ENCODE measurements at regions not wholly inside any gene's neighbourhood (a gene's known extent, or its start where the extent isn't known, plus 50 kb on each side); places are given as distances from the start of the nearest gene placed in this dataset.

DNA sequence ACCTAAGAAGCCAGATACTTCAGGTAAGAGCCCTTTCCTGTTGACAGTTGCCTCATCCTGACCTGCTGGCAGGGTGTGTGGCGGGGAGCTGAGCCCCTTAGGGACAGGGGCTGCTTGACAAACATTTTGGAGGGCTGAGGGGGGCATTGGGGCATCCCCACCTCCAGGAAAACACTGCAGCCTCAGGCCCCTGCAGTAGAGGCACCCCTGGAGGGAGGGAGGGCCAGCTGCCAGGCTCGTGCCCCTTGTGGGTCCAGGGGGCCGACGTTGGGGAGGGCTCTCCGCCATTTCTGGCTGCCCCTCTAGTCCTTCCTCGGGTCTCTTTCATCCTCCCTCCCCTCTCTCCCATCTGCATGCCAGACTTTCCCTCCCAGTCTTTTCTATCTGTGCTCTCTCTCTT lies 177.3 kb downstream of the RPS24 start:
- peaks cover 8% of the 10 kb centered on the region for H3K27me3 Mint-ChIP-seq (ENCODE audit: unreplicated experiment)
- TF ChIP-seq, protein P1, sequence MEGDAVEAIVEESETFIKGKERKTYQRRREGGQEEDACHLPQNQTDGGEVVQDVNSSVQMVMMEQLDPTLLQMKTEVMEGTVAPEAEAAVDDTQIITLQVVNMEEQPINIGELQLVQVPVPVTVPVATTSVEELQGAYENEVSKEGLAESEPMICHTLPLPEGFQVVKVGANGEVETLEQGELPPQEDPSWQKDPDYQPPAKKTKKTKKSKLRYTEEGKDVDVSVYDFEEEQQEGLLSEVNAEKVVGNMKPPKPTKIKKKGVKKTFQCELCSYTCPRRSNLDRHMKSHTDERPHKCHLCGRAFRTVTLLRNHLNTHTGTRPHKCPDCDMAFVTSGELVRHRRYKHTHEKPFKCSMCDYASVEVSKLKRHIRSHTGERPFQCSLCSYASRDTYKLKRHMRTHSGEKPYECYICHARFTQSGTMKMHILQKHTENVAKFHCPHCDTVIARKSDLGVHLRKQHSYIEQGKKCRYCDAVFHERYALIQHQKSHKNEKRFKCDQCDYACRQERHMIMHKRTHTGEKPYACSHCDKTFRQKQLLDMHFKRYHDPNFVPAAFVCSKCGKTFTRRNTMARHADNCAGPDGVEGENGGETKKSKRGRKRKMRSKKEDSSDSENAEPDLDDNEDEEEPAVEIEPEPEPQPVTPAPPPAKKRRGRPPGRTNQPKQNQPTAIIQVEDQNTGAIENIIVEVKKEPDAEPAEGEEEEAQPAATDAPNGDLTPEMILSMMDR (IDR thresholded peaks at IDR 0.05; ENCODE audit: unreplicated experiment) = no peak
- no peaks in the 10 kb centered on the region for H3K36me3 Mint-ChIP-seq (ENCODE audit: low read depth, unreplicated experiment)
- no peak overlapping the region for H3K4me3 Mint-ChIP-seq (ENCODE audit: unreplicated experiment)
- DNase-seq (ENCODE audit: low spot score) = no peak
- no peaks in the 10 kb centered on the region for H3K4me1 Mint-ChIP-seq (ENCODE audit: unreplicated experiment)
- no peak overlapping the region for H3K27ac Mint-ChIP-seq (ENCODE audit: unreplicated experiment)
- H3K9me3 Mint-ChIP-seq (ENCODE audit: unreplicated experiment) = no peaks in the 10 kb centered on the region

DNA sequence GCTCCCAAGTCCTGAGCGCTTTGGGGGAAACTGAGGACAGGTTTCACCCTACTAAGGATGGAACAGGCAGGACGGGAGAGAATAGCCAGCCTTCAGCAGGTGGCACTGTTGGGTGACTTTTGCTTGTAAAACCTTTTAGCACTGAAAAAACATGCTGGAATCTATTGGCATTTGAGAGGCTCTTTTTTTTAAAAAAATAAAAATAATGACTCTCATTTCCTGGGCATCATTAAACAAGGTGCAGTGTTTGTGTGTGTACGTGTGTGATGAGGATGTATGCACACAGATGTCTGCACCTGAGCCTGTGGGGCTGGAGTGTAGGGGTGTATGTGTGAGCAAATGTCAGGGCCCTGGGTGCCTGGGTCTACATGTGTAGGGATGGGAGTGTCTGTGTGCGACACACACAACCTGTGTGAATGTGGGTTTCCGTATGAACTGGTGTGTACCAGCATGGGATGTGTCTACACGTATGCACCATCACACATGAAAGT lies 177.9 kb downstream of the RPS24 start:
- TF ChIP-seq, protein P1 (IDR thresholded peaks at IDR 0.05; ENCODE audit: unreplicated experiment) = no peak
- peak; percentile 42 for DNase-seq (ENCODE audit: low spot score)

DNA sequence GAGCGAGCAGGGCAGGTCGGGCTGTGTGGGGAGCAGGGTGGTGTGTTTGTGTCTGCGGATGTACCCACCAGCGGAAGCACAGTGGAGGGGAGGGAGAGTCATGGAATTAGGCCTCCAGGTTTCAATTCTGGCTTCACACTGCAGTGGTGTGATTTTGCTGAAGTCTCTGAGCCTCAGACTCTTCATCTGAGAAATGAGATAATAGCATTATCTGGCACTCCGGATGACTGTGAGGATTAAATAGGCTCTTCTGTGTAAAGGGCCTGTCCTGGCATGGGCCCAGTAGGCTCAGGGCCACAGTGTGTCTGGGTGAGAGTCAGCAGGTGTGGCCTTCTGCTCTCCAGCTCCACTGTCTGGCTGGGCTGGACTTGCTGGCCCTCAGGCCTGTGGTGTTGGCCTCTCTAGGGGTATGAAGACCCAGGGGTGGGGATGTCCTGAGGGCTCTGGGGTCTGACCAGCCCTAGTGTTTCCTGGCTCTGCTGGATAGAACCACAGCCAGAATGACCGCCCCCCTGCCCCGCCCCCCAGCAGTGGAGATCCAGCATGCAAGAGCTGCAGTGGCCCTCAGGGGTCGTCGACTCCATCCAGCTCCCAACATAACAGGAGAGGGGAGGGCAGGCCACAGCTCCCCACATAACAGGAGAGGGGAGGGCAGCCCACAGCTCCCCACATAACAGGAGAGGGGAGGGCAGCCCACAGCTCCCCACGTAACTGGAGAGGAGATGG lies 178.6 kb downstream of the RPS24 start:
- Mint-ChIP-seq H3K27ac (ENCODE audit: unreplicated experiment) (no peak overlapping the region), H3K9me3 (ENCODE audit: unreplicated experiment) (no peaks in the 10 kb centered on the region), H3K27me3 (ENCODE audit: unreplicated experiment) (peaks cover 8% of the 10 kb centered on the region), H3K4me1 (ENCODE audit: unreplicated experiment) (no peaks in the 10 kb centered on the region), H3K36me3 (ENCODE audit: low read depth, unreplicated experiment) (no peaks in the 10 kb centered on the region), H3K4me3 (ENCODE audit: unreplicated experiment) (no peak overlapping the region)
- TF ChIP-seq, protein P1 (IDR thresholded peaks at IDR 0.05; ENCODE audit: unreplicated experiment) = no peak
- DNase-seq (ENCODE audit: low spot score) = no peak

More for the DNA sequence above, 177.9 kb downstream of the RPS24 start:
- H3K4me1 Mint-ChIP-seq (ENCODE audit: unreplicated experiment) = no peaks in the 10 kb centered on the region
- no peaks in the 10 kb centered on the region for H3K9me3 Mint-ChIP-seq (ENCODE audit: unreplicated experiment)
- no peak overlapping the region for H3K4me3 Mint-ChIP-seq (ENCODE audit: unreplicated experiment)
- no peaks in the 10 kb centered on the region for H3K36me3 Mint-ChIP-seq (ENCODE audit: low read depth, unreplicated experiment)
- H3K27ac Mint-ChIP-seq (ENCODE audit: unreplicated experiment) = no peak overlapping the region
- peaks cover 8% of the 10 kb centered on the region for H3K27me3 Mint-ChIP-seq (ENCODE audit: unreplicated experiment)

DNA sequence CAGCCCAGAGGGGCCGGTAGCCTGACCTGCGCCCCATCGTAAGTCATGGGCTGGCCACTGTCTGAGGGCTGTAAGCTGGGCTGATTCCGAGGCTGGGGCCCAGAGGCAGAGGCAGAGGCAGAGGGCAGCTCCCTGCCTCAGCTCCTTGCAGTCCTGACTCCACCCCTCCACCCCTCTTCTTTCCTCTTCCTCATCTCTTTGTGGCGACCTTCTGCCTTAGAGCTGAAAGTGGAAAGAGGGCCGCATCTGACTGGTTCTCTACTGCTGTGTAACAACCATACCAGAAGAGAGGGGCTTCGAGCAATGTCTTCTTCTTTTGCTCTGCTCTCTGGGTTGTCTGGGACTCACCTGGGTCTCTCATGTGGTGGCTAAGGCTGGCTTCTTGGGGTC lies 179.1 kb downstream of the RPS24 start:
- H3K27me3 Mint-ChIP-seq (ENCODE audit: unreplicated experiment) = peaks cover 8% of the 10 kb centered on the region

DNA sequence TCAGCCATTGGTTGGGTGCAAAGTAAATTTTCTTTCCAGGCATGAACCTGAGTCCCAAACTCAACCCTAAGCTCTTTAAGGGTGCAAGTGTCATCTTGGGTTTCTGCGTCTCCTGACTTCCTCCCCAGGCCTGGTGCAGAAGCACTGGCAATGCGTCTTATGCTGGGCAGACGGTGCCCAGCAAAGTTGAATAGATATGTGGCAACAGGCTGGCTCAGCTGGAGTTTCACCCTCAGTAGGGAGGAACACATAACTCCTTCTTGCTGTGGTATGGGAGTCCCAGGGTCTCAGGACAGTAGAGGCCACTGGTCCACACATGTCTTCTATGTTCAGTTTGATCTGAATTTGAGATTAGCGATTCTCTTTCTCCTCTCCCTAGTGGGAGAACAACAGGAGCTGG lies 181.3 kb downstream of the RPS24 start:
- Mint-ChIP-seq H3K4me3 (ENCODE audit: unreplicated experiment) (no peak overlapping the region), H3K4me1 (ENCODE audit: unreplicated experiment) (no peaks in the 10 kb centered on the region), H3K9me3 (ENCODE audit: unreplicated experiment) (no peaks in the 10 kb centered on the region), H3K27ac (ENCODE audit: unreplicated experiment) (no peak overlapping the region), H3K36me3 (ENCODE audit: low read depth, unreplicated experiment) (no peaks in the 10 kb centered on the region), H3K27me3 (ENCODE audit: unreplicated experiment) (peaks cover 11% of the 10 kb centered on the region)
- DNase-seq (ENCODE audit: low spot score) = no peak
- TF ChIP-seq, protein P1 (IDR thresholded peaks at IDR 0.05; ENCODE audit: unreplicated experiment) = no peak

More for the DNA sequence above, 179.1 kb downstream of the RPS24 start:
- no peak overlapping the region for H3K27ac Mint-ChIP-seq (ENCODE audit: unreplicated experiment)
- no peak overlapping the region for H3K4me3 Mint-ChIP-seq (ENCODE audit: unreplicated experiment)
- no peaks in the 10 kb centered on the region for H3K9me3 Mint-ChIP-seq (ENCODE audit: unreplicated experiment)
- no peak for DNase-seq (ENCODE audit: low spot score)
- no peaks in the 10 kb centered on the region for H3K36me3 Mint-ChIP-seq (ENCODE audit: low read depth, unreplicated experiment)
- H3K4me1 Mint-ChIP-seq (ENCODE audit: unreplicated experiment) = no peaks in the 10 kb centered on the region
- TF ChIP-seq, protein P1 (IDR thresholded peaks at IDR 0.05; ENCODE audit: unreplicated experiment) = no peak
